Hepatocyte (in vitro differentiated cells): ENCODE measurements at regions not wholly inside any gene's neighbourhood (a gene's known extent, or its start where the extent isn't known, plus 50 kb on each side); places are given as distances from the start of the nearest gene placed in this dataset.

Source experiments
- DNase-seq: peaks from one replicate; pipeline ENCODE4 v3.0.0-alpha.2; 2016; ENCODE audit warnings: low spot score
- H2AFZ ChIP-seq: fragments of 200-600 bp; sonication (generic); 2 replicates; pipeline ENCODE4 v1.6.0; 2016; ENCODE audit warnings: antibody characterized with exemption, mild to moderate bottlenecking
- H3K27ac ChIP-seq: fragments of 200-600 bp; sonication (generic); 2 replicates; pipeline ENCODE4 v1.5.1; 2016; ENCODE audit warnings: mild to moderate bottlenecking
- H3K27me3 ChIP-seq: fragments of 200-600 bp; sonication (generic); 2 replicates; pipeline ENCODE4 v1.6.1; 2016
- H3K36me3 ChIP-seq: fragments of 200-600 bp; sonication (generic); replicated peaks from 2 replicates; pipeline ENCODE4 v1.5.1; 2016; ENCODE audit warnings: low read depth; ENCODE audit not compliant: insufficient read depth
- H3K4me1 ChIP-seq: fragments of 200-600 bp; sonication (generic); 2 replicates; pipeline ENCODE4 v1.5.1; 2016; ENCODE audit warnings: mild to moderate bottlenecking, moderate library complexity; ENCODE audit not compliant: insufficient read depth
- H3K4me2 ChIP-seq: fragments of 200-600 bp; sonication (generic); 2 replicates; pipeline ENCODE4 v1.6.0; 2016
- H3K4me3 ChIP-seq: fragments of 200-600 bp; sonication (generic); 2 replicates; pipeline ENCODE4 v1.5.1; 2016; ENCODE audit warnings: mild to moderate bottlenecking
- H3K79me2 ChIP-seq: fragments of 200-600 bp; sonication (generic); 2 replicates; pipeline ENCODE4 v1.6.0; 2017; ENCODE audit warnings: mild to moderate bottlenecking
- H3K9me2 ChIP-seq: fragments of 200-600 bp; sonication (generic); replicated peaks from 2 replicates; pipeline ENCODE4 v1.6.0; 2017; ENCODE audit warnings: mild to moderate bottlenecking; ENCODE audit not compliant: insufficient read depth
- H3K9me3 ChIP-seq: fragments of 200-600 bp; sonication (generic); 2 replicates; pipeline ENCODE4 v1.5.1; 2016; ENCODE audit warnings: low read depth, mild to moderate bottlenecking
- H4K20me1 ChIP-seq: fragments of 200-600 bp; sonication (generic); 2 replicates; pipeline ENCODE4 v1.6.0; 2016; ENCODE audit warnings: mild to moderate bottlenecking; ENCODE audit not compliant: insufficient read depth, poor library complexity, severe bottlenecking
- EZH2 ChIP-seq: fragments of 200-600 bp; sonication (generic); IDR thresholded peaks from 2 replicates; pipeline ENCODE4 v1.6.1; 2016; ENCODE audit warnings: antibody characterized with exemption, mild to moderate bottlenecking, borderline replicate concordance
- EZH2phosphoT487 ChIP-seq: fragments of 200-600 bp; sonication (generic); IDR thresholded peaks from one replicate; pipeline ENCODE4 v1.6.1; 2018; ENCODE audit warnings: antibody characterized with exemption, mild to moderate bottlenecking, low read depth, moderate library complexity; ENCODE audit not compliant: unreplicated experiment, severe bottlenecking
- WGBS: methylation state at CpG from one replicate; pipeline ENCODE4 v1.1.6; 2016; ENCODE audit warnings: low lambda C conversion rate; ENCODE audit errors: missing lambda C conversion rate; 5-methylcytosine and 5-hydroxymethylcytosine counted together
- TF ChIP-seq, protein P1 (sequence below): fragments of 200-600 bp; sonication (generic); IDR thresholded peaks from 2 replicates; pipeline ENCODE4 v1.5.1; 2016; ENCODE audit warnings: antibody characterized with exemption, mild to moderate bottlenecking; ENCODE audit not compliant: poor library complexity

- Histone ChIP-seq H3K9me3 (no peaks in the 10 kb centered on the region), H3K36me3 (no peaks in the 10 kb centered on the region), H3K9me2 (no peaks in the 10 kb centered on the region), H3K27me3 (no peaks in the 10 kb centered on the region), H2AFZ (no peak overlapping the region), H3K79me2 (no peaks in the 10 kb centered on the region), H3K4me3 (no peak overlapping the region), H3K27ac (no peak overlapping the region), H3K4me2 (no peak overlapping the region), H4K20me1 (no peaks in the 10 kb centered on the region), H3K4me1 (no peaks in the 10 kb centered on the region)
- TF ChIP-seq EZH2phosphoT487, result no peak
- TF ChIP-seq, protein P1, sequence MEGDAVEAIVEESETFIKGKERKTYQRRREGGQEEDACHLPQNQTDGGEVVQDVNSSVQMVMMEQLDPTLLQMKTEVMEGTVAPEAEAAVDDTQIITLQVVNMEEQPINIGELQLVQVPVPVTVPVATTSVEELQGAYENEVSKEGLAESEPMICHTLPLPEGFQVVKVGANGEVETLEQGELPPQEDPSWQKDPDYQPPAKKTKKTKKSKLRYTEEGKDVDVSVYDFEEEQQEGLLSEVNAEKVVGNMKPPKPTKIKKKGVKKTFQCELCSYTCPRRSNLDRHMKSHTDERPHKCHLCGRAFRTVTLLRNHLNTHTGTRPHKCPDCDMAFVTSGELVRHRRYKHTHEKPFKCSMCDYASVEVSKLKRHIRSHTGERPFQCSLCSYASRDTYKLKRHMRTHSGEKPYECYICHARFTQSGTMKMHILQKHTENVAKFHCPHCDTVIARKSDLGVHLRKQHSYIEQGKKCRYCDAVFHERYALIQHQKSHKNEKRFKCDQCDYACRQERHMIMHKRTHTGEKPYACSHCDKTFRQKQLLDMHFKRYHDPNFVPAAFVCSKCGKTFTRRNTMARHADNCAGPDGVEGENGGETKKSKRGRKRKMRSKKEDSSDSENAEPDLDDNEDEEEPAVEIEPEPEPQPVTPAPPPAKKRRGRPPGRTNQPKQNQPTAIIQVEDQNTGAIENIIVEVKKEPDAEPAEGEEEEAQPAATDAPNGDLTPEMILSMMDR, result no peak
- TF ChIP-seq EZH2, result no peak
- DNase-seq, result no peak
- WGBS, result 73% methylated on average over 14 of the region's 14 CpGs
These were observed 64.8 kb upstream of the TMEM260 start for GRCh38 chr14:56514663-56515371.

- H3K4me2 ChIP-seq, result no peak overlapping the region
- no peaks in the 10 kb centered on the region for H3K27me3 ChIP-seq
- no peaks in the 10 kb centered on the region for H3K9me3 ChIP-seq
- 98% methylated on average over 2 of the region's 2 CpGs for WGBS
- no peaks in the 10 kb centered on the region for H3K4me1 ChIP-seq
- H3K4me3 ChIP-seq, result no peak overlapping the region
- H3K27ac ChIP-seq, result no peak overlapping the region
- no peak overlapping the region for H2AFZ ChIP-seq
- DNase-seq, result no peak
- H3K9me2 ChIP-seq, result no peaks in the 10 kb centered on the region
- TF ChIP-seq, protein P1, result no peak
- TF ChIP-seq EZH2phosphoT487 (no peak), EZH2 (no peak)
- no peaks in the 10 kb centered on the region for H4K20me1 ChIP-seq
- no peaks in the 10 kb centered on the region for H3K79me2 ChIP-seq
- H3K36me3 ChIP-seq, result no peaks in the 10 kb centered on the region
These were observed 63.9 kb upstream of the TMEM260 start for GRCh38 chr14:56515739-56516138.

DNA sequence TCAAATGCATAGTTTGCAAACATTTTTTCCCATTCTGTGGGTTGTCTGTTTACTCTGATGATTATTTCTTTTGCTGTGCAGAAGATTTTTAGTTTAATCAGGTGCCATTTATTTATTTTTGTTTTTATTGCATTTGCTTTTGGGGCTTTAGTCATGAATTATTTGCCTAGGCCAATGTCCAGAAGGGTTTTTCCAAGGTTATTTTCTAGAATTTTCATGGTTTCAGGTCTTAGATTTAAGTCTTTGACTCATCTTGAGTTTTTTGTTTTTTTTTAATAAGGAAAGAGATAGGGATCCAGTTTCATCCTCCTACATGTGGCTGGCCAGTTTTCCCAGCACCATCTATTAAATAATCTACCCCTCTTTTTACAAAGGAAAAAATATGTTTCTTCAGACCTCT lies 57.2 kb upstream of the TMEM260 start:
- H3K4me3 ChIP-seq, result no peak overlapping the region
- H3K36me3 ChIP-seq, result no peaks in the 10 kb centered on the region
- DNase-seq, result no peak
- TF ChIP-seq EZH2phosphoT487 (no peak), EZH2 (no peak)
- TF ChIP-seq, protein P1, result no peak
- H3K9me2 ChIP-seq, result no peaks in the 10 kb centered on the region
- no peaks in the 10 kb centered on the region for H3K4me1 ChIP-seq
- no peak overlapping the region for H3K27ac ChIP-seq
- no peak overlapping the region for H3K4me2 ChIP-seq
- no peaks in the 10 kb centered on the region for H4K20me1 ChIP-seq
- no peaks in the 10 kb centered on the region for H3K79me2 ChIP-seq
- H2AFZ ChIP-seq, result no peak overlapping the region
- H3K9me3 ChIP-seq, result no peaks in the 10 kb centered on the region
- H3K27me3 ChIP-seq, result peaks cover 10% of the 10 kb centered on the region
